ENCODE measurements at regions not wholly inside any gene's neighbourhood (a gene's known extent, or its start where the extent isn't known, plus 50 kb on each side); places are given as distances from the start of the nearest gene placed in this dataset.
A peak's percentile ranks its signal among the peaks of the same experiment; 100 is the strongest.

GRCh38 chr12:22893878-22894277, 268.9 kb downstream of the ETNK1 start:
- Histone ChIP-seq H3K27me3 (ENCODE audit: control insufficient read depth, insufficient read depth, low read length) (no peaks in the 10 kb centered on the region), H3K4me1 (ENCODE audit: control insufficient read depth, insufficient read depth, low read length) (no peaks in the 10 kb centered on the region), H3K9me3 (ENCODE audit: control insufficient read depth, low read depth, low read length) (no peaks in the 10 kb centered on the region), H3K4me3 (ENCODE audit: low read length) (no peak overlapping the region), H3K27ac (ENCODE audit: low read length) (no peak overlapping the region), H3K36me3 (ENCODE audit: control insufficient read depth, insufficient read depth, low read length) (no peaks in the 10 kb centered on the region)
- 21% methylated on average over 2 of the region's 2 CpGs for WGBS (ENCODE audit: insufficient coverage, low lambda C conversion rate)
- DNase-seq = no peak

- no peaks in the 10 kb centered on the region for H3K27me3 ChIP-seq (ENCODE audit: control insufficient read depth, insufficient read depth, low read length)
- no peak overlapping the region for H3K4me3 ChIP-seq (ENCODE audit: low read length)
- no peaks in the 10 kb centered on the region for H3K36me3 ChIP-seq (ENCODE audit: control insufficient read depth, insufficient read depth, low read length)
- H3K9me3 ChIP-seq (ENCODE audit: control insufficient read depth, low read depth, low read length) = no peaks in the 10 kb centered on the region
- DNase-seq = no peak
- H3K27ac ChIP-seq (ENCODE audit: low read length) = no peak overlapping the region
- 60% methylated on average over 1 of the region's 4 CpGs for WGBS (ENCODE audit: insufficient coverage, low lambda C conversion rate)
- no peaks in the 10 kb centered on the region for H3K4me1 ChIP-seq (ENCODE audit: control insufficient read depth, insufficient read depth, low read length)
Measured at GRCh38 chr12:22899184-22899583, 274.2 kb downstream of the ETNK1 start.

GRCh38 chr12:22900401-22900800, 275.4 kb downstream of the ETNK1 start:
- Histone ChIP-seq H3K27ac (ENCODE audit: low read length) (no peak overlapping the region), H3K36me3 (ENCODE audit: control insufficient read depth, insufficient read depth, low read length) (no peaks in the 10 kb centered on the region), H3K4me1 (ENCODE audit: control insufficient read depth, insufficient read depth, low read length) (no peaks in the 10 kb centered on the region), H3K9me3 (ENCODE audit: control insufficient read depth, low read depth, low read length) (no peaks in the 10 kb centered on the region), H3K27me3 (ENCODE audit: control insufficient read depth, insufficient read depth, low read length) (no peaks in the 10 kb centered on the region), H3K4me3 (ENCODE audit: low read length) (no peak overlapping the region)
- no peak for DNase-seq

- H3K27me3 ChIP-seq (ENCODE audit: control insufficient read depth, insufficient read depth, low read length) = no peaks in the 10 kb centered on the region
- no peaks in the 10 kb centered on the region for H3K36me3 ChIP-seq (ENCODE audit: control insufficient read depth, insufficient read depth, low read length)
- no peaks in the 10 kb centered on the region for H3K4me1 ChIP-seq (ENCODE audit: control insufficient read depth, insufficient read depth, low read length)
- H3K27ac ChIP-seq (ENCODE audit: low read length) = no peak overlapping the region
- H3K4me3 ChIP-seq (ENCODE audit: low read length) = no peak overlapping the region
- no CpG with 5 or more reads among the region's 1 CpG for WGBS (ENCODE audit: insufficient coverage, low lambda C conversion rate)
- DNase-seq = no peak
- H3K9me3 ChIP-seq (ENCODE audit: control insufficient read depth, low read depth, low read length) = no peaks in the 10 kb centered on the region
Measured at GRCh38 chr12:22904485-22904884, 279.5 kb downstream of the ETNK1 start.

- WGBS (ENCODE audit: insufficient coverage, low lambda C conversion rate) = 88% methylated on average over 1 of the region's 4 CpGs
- no peak for DNase-seq
Measured at GRCh38 chr12:22916241-22916640, 291.3 kb downstream of the ETNK1 start.

GRCh38 chr12:22916815-22917214, 291.8 kb downstream of the ETNK1 start:
- Histone ChIP-seq H3K27me3 (ENCODE audit: control insufficient read depth, insufficient read depth, low read length) (no peaks in the 10 kb centered on the region), H3K9me3 (ENCODE audit: control insufficient read depth, low read depth, low read length) (no peaks in the 10 kb centered on the region), H3K27ac (ENCODE audit: low read length) (no peak overlapping the region), H3K4me1 (ENCODE audit: control insufficient read depth, insufficient read depth, low read length) (peaks cover 4% of the 10 kb centered on the region), H3K4me3 (ENCODE audit: low read length) (no peak overlapping the region), H3K36me3 (ENCODE audit: control insufficient read depth, insufficient read depth, low read length) (no peaks in the 10 kb centered on the region)
- no peak for DNase-seq
- WGBS (ENCODE audit: insufficient coverage, low lambda C conversion rate) = no CpG with 5 or more reads among the region's 4 CpGs

More at GRCh38 chr12:22916241-22916640, 291.3 kb downstream of the ETNK1 start:
- Histone ChIP-seq H3K4me3 (ENCODE audit: low read length) (no peak overlapping the region), H3K4me1 (ENCODE audit: control insufficient read depth, insufficient read depth, low read length) (peaks cover 4% of the 10 kb centered on the region), H3K9me3 (ENCODE audit: control insufficient read depth, low read depth, low read length) (no peaks in the 10 kb centered on the region), H3K27ac (ENCODE audit: low read length) (no peak overlapping the region), H3K27me3 (ENCODE audit: control insufficient read depth, insufficient read depth, low read length) (no peaks in the 10 kb centered on the region), H3K36me3 (ENCODE audit: control insufficient read depth, insufficient read depth, low read length) (no peaks in the 10 kb centered on the region)

GRCh38 chr12:22919883-22920282, 294.9 kb downstream of the ETNK1 start:
- Histone ChIP-seq H3K27me3 (ENCODE audit: control insufficient read depth, insufficient read depth, low read length) (no peaks in the 10 kb centered on the region), H3K36me3 (ENCODE audit: control insufficient read depth, insufficient read depth, low read length) (no peaks in the 10 kb centered on the region), H3K9me3 (ENCODE audit: control insufficient read depth, low read depth, low read length) (no peaks in the 10 kb centered on the region), H3K4me3 (ENCODE audit: low read length) (no peak overlapping the region), H3K4me1 (ENCODE audit: control insufficient read depth, insufficient read depth, low read length) (peaks cover 4% of the 10 kb centered on the region), H3K27ac (ENCODE audit: low read length) (peak overlapping the region; percentile 56)
- WGBS (ENCODE audit: insufficient coverage, low lambda C conversion rate) = 0% methylated on average over 1 of the region's 3 CpGs
- DNase-seq = peak; percentile 68 to 83

GRCh38 chr12:22923768-22924167, 298.8 kb downstream of the ETNK1 start:
- Histone ChIP-seq H3K4me3 (ENCODE audit: low read length) (no peak overlapping the region), H3K9me3 (ENCODE audit: control insufficient read depth, low read depth, low read length) (no peaks in the 10 kb centered on the region), H3K4me1 (ENCODE audit: control insufficient read depth, insufficient read depth, low read length) (peaks cover 15% of the 10 kb centered on the region), H3K27ac (ENCODE audit: low read length) (no peak overlapping the region), H3K27me3 (ENCODE audit: control insufficient read depth, insufficient read depth, low read length) (no peaks in the 10 kb centered on the region), H3K36me3 (ENCODE audit: control insufficient read depth, insufficient read depth, low read length) (no peaks in the 10 kb centered on the region)
- WGBS (ENCODE audit: insufficient coverage, low lambda C conversion rate) = no CpG with 5 or more reads among the region's 2 CpGs
- DNase-seq = no peak

- Histone ChIP-seq H3K27ac (ENCODE audit: low read length) (no peak overlapping the region), H3K9me3 (ENCODE audit: control insufficient read depth, low read depth, low read length) (no peaks in the 10 kb centered on the region), H3K4me3 (ENCODE audit: low read length) (no peak overlapping the region), H3K27me3 (ENCODE audit: control insufficient read depth, insufficient read depth, low read length) (no peaks in the 10 kb centered on the region), H3K36me3 (ENCODE audit: control insufficient read depth, insufficient read depth, low read length) (no peaks in the 10 kb centered on the region), H3K4me1 (ENCODE audit: control insufficient read depth, insufficient read depth, low read length) (peaks cover 15% of the 10 kb centered on the region)
- no CpG with 5 or more reads among the region's 2 CpGs for WGBS (ENCODE audit: insufficient coverage, low lambda C conversion rate)
- DNase-seq = no peak
Measured at GRCh38 chr12:22924391-22924790, 299.4 kb downstream of the ETNK1 start.

- no peak overlapping the region for H3K4me3 ChIP-seq (ENCODE audit: low read length)
- no peaks in the 10 kb centered on the region for H3K9me3 ChIP-seq (ENCODE audit: control insufficient read depth, low read depth, low read length)
- H3K27me3 ChIP-seq (ENCODE audit: control insufficient read depth, insufficient read depth, low read length) = no peaks in the 10 kb centered on the region
- no peaks in the 10 kb centered on the region for H3K36me3 ChIP-seq (ENCODE audit: control insufficient read depth, insufficient read depth, low read length)
- 50% methylated on average over 1 of the region's 2 CpGs for WGBS (ENCODE audit: insufficient coverage, low lambda C conversion rate)
- peaks cover 12% of the 10 kb centered on the region for H3K4me1 ChIP-seq (ENCODE audit: control insufficient read depth, insufficient read depth, low read length)
- peak in 1 of 2 donors; percentile 67 for DNase-seq
- no peak overlapping the region for H3K27ac ChIP-seq (ENCODE audit: low read length)
Measured at GRCh38 chr12:22925623-22926022, 300.7 kb downstream of the ETNK1 start.

GRCh38 chr12:22932431-22932830, 307.5 kb downstream of the ETNK1 start:
- Histone ChIP-seq H3K4me1 (ENCODE audit: control insufficient read depth, insufficient read depth, low read length) (no peaks in the 10 kb centered on the region), H3K4me3 (ENCODE audit: low read length) (no peak overlapping the region), H3K36me3 (ENCODE audit: control insufficient read depth, insufficient read depth, low read length) (no peaks in the 10 kb centered on the region), H3K9me3 (ENCODE audit: control insufficient read depth, low read depth, low read length) (no peaks in the 10 kb centered on the region), H3K27ac (ENCODE audit: low read length) (no peak overlapping the region), H3K27me3 (ENCODE audit: control insufficient read depth, insufficient read depth, low read length) (no peaks in the 10 kb centered on the region)
- no peak for DNase-seq
- WGBS (ENCODE audit: insufficient coverage, low lambda C conversion rate) = 86% methylated on average over 1 of the region's 1 CpG
